HG03354 (cell line): ENCODE measurements at regions not wholly inside any gene's neighbourhood (a gene's known extent, or its start where the extent isn't known, plus 50 kb on each side); places are given as distances from the start of the nearest gene placed in this dataset.

ENCODE experiments used
- ATAC-seq: cut with Tn5 transposase; IDR thresholded peaks from one replicate; pipeline ENCODE4 v1.9.1; 2021; ENCODE audit warnings: mild to moderate bottlenecking; ENCODE audit not compliant: unreplicated experiment, poor library complexity, severe bottlenecking

GRCh38 chr1:30302858-30303257 lies 420.5 kb downstream of the MATN1 start:
- no peak for ATAC-seq

GRCh38 chr1:30300669-30301068 lies 422.7 kb downstream of the MATN1 start:
- no peak for ATAC-seq

GRCh38 chr1:30299393-30299792 lies 424.0 kb downstream of the MATN1 start:
- ATAC-seq: no peak

GRCh38 chr1:30295674-30296073 lies 427.7 kb downstream of the MATN1 start:
- ATAC-seq: no peak

GRCh38 chr1:30295266-30295665 lies 428.1 kb downstream of the MATN1 start:
- ATAC-seq: no peak

- ATAC-seq: no peak
Measured at GRCh38 chr1:30294508-30294907, 428.9 kb downstream of the MATN1 start.

GRCh38 chr1:30292451-30292850 lies 430.9 kb downstream of the MATN1 start:
- no peak for ATAC-seq

GRCh38 chr1:30291526-30291925 lies 431.9 kb downstream of the MATN1 start:
- no peak for ATAC-seq

GRCh38 chr1:30290581-30290980 lies 432.8 kb downstream of the MATN1 start:
- ATAC-seq: no peak

GRCh38 chr1:30287976-30288375 lies 435.4 kb downstream of the MATN1 start:
- ATAC-seq: no peak

GRCh38 chr1:30286988-30287839 lies 436.2 kb downstream of the MATN1 start:
- no peak for ATAC-seq

- ATAC-seq: no peak
Measured at GRCh38 chr1:30286241-30286987, 437.0 kb downstream of the MATN1 start.

- no peak for ATAC-seq
Measured at GRCh38 chr1:30285501-30285932, 437.9 kb downstream of the MATN1 start.

GRCh38 chr1:30284728-30285475 lies 438.5 kb downstream of the MATN1 start:
- ATAC-seq: no peak

GRCh38 chr1:30284226-30284625 lies 439.2 kb downstream of the MATN1 start:
- no peak for ATAC-seq

- no peak for ATAC-seq
Measured at GRCh38 chr1:30283199-30283962, 440.0 kb downstream of the MATN1 start.

- no peak for ATAC-seq
Measured at GRCh38 chr1:30280572-30280971, 442.8 kb downstream of the MATN1 start.

- no peak for ATAC-seq
Measured at GRCh38 chr1:30277911-30278310, 445.5 kb downstream of the MATN1 start.

GRCh38 chr1:30277415-30277814 lies 446.0 kb downstream of the MATN1 start:
- ATAC-seq: no peak
